ENCODE measurements at regions not wholly inside any gene's neighbourhood (a gene's known extent, or its start where the extent isn't known, plus 50 kb on each side); places are given as distances from the start of the nearest gene placed in this dataset.

DNA sequence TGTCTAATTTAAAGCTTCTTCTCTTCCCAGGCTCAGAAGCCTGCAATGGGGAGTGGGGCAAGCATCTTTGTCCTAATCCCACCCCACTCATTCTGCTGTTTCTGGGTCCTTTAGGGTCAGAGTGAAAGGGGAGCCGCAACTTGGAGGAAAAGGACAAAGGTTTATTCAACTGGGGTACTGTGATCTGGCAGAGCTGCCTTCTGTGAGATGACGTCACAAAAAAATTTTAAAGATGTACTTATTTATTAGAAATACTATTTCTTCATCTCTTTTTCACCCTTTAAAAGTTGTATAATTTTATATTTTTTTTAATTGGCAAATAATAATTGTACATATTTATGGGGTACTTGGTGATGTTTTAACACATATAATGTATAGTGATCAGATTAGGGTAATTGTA is 302.6 kb downstream of the TDRD3 start:
- TF ChIP-seq EZH2phosphoT487 (IDR thresholded peaks at IDR 0.05; ENCODE audit: borderline replicate concordance, low read length): no peak
- TF ChIP-seq, protein P1, sequence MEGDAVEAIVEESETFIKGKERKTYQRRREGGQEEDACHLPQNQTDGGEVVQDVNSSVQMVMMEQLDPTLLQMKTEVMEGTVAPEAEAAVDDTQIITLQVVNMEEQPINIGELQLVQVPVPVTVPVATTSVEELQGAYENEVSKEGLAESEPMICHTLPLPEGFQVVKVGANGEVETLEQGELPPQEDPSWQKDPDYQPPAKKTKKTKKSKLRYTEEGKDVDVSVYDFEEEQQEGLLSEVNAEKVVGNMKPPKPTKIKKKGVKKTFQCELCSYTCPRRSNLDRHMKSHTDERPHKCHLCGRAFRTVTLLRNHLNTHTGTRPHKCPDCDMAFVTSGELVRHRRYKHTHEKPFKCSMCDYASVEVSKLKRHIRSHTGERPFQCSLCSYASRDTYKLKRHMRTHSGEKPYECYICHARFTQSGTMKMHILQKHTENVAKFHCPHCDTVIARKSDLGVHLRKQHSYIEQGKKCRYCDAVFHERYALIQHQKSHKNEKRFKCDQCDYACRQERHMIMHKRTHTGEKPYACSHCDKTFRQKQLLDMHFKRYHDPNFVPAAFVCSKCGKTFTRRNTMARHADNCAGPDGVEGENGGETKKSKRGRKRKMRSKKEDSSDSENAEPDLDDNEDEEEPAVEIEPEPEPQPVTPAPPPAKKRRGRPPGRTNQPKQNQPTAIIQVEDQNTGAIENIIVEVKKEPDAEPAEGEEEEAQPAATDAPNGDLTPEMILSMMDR (IDR thresholded peaks at IDR 0.05; ENCODE audit: low read depth, low read length, poor library complexity, severe bottlenecking): no peak

Measured in DOHH2 (cell line).